GM21786 (cell line): ENCODE measurements at regions not wholly inside any gene's neighbourhood (a gene's known extent, or its start where the extent isn't known, plus 50 kb on each side); places are given as distances from the start of the nearest gene placed in this dataset.

Experiments
- ATAC-seq: cut with Tn5 transposase; IDR thresholded peaks from one replicate; pipeline ENCODE4 v1.9.1; 2021; ENCODE audit not compliant: unreplicated experiment

DNA sequence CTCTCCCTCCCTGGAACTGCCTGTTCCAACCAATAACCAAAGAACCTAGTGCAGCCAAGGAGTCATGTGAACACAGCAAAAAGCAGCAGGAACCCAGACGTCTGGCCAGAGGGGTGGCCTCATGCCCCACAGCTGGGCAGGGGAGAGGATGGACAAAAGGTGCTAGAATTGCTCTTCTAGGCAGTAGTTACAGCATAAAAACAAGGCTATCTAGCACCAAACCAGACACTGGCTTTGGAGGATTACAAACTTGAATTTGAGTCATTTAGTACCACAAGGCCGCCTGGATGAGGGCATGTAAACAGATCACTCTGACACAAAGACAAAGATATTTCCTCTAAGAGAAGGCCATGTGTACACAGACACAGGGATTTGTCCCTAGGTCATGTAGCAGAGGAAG lies 423.3 kb upstream of the MAF start:
- ATAC-seq = no peak

DNA sequence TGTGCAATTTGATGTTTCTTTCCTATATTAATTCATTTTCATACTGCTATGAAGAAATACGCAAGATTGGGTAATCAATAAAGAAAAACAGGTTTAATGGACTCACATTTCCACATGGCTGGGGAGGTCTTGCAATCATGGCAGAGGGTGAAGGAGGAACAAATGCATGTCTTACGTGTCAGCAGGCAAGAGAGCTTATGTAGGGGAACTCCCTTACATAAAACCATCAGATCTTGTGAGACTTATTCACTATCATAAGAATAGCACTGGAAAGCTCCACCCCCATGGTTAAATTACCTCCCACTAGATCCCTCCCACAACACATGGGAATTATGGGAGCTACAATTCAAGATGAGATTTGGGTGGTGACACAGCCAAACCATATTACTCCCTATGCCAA lies 418.9 kb upstream of the MAF start:
- no peak for ATAC-seq

DNA sequence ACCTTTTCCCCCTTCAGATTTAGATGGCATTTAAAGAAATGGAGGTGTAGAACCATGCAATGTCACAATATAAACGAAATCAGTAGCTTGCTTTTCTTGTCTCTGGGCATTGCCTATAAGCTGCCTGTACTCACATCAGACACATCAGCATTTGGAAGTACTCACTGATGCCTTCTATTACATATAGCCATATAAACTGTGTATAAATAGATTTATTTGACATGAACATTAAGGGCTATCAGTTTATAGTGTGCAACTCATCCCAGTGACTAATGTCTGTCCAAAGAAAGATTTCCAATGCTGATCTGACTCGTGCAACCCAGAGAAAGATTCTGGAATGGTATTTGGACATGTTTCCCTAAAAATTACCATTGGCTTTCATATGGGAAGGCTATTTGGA lies 417.9 kb upstream of the MAF start:
- ATAC-seq = no peak

GRCh38 chr16:80016731-80017326 lies 416.3 kb upstream of the MAF start:
- ATAC-seq = no peak

- no peak for ATAC-seq
Observed at GRCh38 chr16:80015566-80015965, 415.0 kb upstream of the MAF start.

- ATAC-seq = no peak
Observed at GRCh38 chr16:80014241-80014939, 413.9 kb upstream of the MAF start.

DNA sequence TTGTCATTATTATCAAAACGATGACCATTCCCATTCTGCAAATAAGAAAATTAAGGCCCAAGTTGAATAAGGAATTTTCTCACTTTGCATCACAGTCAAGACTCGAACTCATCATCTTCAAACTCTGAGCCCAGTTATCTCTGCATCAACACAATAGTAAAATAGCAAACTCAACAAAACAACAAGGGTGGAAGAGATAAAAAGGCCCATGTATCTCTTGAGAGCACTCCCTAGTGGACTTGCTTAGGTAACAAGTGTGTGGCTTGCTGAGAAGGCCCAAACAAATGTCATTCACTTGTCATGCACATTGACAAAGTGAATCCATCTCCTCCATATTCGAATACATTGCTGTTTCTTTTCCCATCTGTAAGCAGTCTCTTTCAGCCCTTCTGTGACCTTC lies 412.0 kb upstream of the MAF start:
- no peak for ATAC-seq

- no peak for ATAC-seq
Observed at GRCh38 chr16:80009971-80010659, 409.6 kb upstream of the MAF start.

GRCh38 chr16:80008857-80009256 lies 408.3 kb upstream of the MAF start:
- ATAC-seq = no peak

GRCh38 chr16:80007231-80007630 lies 406.7 kb upstream of the MAF start:
- no peak for ATAC-seq

- ATAC-seq = no peak
Observed at GRCh38 chr16:80006241-80007215, 406.0 kb upstream of the MAF start.

DNA sequence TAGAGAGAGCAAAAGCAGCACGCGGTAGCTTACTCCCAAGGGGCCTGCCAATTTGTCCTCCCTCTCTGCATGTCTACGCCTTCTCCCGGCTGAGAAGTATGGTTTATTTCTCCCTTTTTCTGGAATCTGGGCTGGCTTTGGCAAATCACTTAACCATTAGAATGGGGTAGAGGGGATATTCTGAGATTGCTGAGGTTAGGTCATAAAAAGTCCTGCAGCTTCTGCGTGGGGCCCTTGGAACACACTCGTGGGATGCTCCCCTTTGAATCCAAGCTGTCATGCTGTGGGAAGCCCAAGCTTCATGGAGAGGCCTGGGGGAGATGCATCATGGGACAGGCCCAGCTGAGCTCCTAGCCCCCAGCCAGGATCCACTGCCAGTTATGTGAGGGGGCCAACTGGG lies 403.6 kb upstream of the MAF start:
- no peak for ATAC-seq

DNA sequence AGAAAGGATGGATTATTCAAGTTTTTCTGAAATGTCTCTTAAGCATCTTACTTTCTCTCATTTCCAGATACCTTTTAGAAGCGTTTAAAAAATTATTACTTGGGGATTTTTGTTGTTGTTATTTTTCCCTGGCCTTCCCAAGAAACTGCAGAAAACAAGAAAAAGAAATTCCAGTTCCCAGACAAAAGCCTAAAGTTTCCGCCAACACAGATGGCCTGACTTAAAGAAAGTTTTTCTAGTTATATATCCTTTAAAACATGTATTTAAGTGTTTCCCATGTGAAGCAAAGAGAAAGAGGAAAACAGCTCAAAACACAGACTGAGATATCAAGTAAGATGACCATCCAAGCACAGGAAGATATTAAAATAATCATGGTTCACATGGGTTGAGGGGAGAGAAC lies 401.7 kb upstream of the MAF start:
- ATAC-seq = no peak

GRCh38 chr16:79998143-79998542 lies 397.6 kb upstream of the MAF start:
- ATAC-seq = no peak

DNA sequence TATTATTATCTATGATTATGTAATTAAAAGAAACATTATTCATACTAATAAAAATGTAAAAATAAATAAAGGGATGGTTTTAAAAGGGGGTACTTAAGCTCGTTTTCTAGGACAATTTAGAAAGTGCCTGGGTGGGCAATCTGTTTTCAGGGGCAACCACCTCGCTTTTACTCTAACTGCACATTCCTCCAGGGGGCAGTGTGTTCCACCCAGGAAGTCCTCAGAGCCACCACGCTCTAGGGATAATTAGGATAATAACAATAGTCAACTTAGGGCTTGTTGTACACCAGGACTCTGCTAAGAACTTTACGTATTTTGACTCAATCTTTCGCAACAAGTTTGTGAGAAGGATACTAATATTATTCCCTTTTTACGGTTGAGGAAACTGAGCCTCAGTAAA lies 396.7 kb upstream of the MAF start:
- no peak for ATAC-seq

DNA sequence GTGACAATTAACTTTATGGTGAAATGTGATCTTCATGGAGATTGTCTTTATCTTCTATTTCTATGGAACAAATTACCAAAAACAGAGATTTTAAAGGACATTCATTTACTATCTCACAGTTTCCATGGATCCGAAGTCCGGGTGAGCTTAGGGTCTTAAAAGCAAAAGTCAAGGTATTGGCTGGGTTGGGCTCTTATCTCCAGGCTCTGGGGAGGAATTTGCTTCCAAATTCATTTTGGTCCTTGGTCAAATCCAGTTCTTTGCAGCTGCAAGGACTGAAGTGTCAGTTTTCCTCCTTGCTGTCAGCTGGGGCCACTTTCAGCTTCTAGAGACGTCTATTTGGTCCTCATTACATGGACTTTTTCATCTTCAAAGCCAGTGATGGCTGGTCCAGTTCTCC lies 395.8 kb upstream of the MAF start:
- no peak for ATAC-seq

- no peak for ATAC-seq
Observed at GRCh38 chr16:79995315-79995714, 394.8 kb upstream of the MAF start.

GRCh38 chr16:79994418-79994817 lies 393.9 kb upstream of the MAF start:
- no peak for ATAC-seq

GRCh38 chr16:79993629-79994209 lies 393.2 kb upstream of the MAF start:
- no peak for ATAC-seq

GRCh38 chr16:79991969-79992368 lies 391.4 kb upstream of the MAF start:
- no peak for ATAC-seq

DNA sequence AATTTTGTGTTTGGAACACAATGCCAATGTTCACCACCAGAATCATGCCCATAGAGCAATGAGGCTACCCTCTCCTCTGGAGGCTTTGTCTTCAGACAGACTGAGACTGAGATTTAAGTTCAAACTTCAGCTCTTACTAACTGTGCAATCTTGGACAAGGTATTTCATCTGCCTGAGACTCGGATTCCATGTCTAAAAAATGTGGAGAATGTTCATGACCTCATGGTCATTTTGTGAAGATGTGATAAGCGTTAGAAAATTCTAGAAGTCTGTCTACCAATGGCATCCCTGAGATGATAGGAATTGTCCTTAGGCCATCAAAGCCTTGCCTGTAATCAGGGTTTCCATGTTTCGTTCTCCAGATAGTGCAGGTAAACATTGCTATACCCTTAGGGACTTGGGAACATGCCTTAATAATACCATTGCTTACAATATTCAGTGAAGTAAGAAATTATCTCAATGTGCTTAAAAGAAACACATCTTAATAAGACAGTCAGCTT lies 388.2 kb upstream of the MAF start:
- ATAC-seq = no peak
